Brain microvascular endothelial cell (primary cell): ENCODE measurements at regions not wholly inside any gene's neighbourhood (a gene's known extent, or its start where the extent isn't known, plus 50 kb on each side); places are given as distances from the start of the nearest gene placed in this dataset.

Experiments used
- DNase-seq: peaks from one replicate; pipeline ENCODE4 v3.0.0-alpha.2; 2020
- H3K27ac ChIP-seq: fragments of 250-450 bp; sonication (Bioruptor Pico); 2 replicates; pipeline ENCODE4 v1.5.1; 2020; ENCODE audit warnings: mild to moderate bottlenecking, moderate library complexity
- H3K27me3 ChIP-seq: fragments of 250-450 bp; sonication (Bioruptor Pico); replicated peaks from 2 replicates; pipeline ENCODE4 v1.5.1; 2020; ENCODE audit warnings: mild to moderate bottlenecking
- H3K36me3 ChIP-seq: fragments of 250-450 bp; sonication (Bioruptor Pico); replicated peaks from 2 replicates; pipeline ENCODE4 v1.5.1; 2020; ENCODE audit warnings: mild to moderate bottlenecking
- H3K4me3 ChIP-seq: 2 replicates; pipeline ENCODE4 v1.5.1; 2011; ENCODE audit warnings: low read depth, mild to moderate bottlenecking, control low read depth, low read length, moderate library complexity
- in situ Hi-C: cut with HindIII; loops from 2 replicates; pipeline ENCODE4 v1.10.0; 2017; ENCODE audit warnings: low sequenced_read_pairs, low pct_ligation_motif_present
- TF ChIP-seq, protein P1 (sequence below): IDR thresholded peaks from 2 replicates; pipeline ENCODE4 v1.5.1; 2011; ENCODE audit warnings: low read depth, mild to moderate bottlenecking, moderate library complexity, low read length, control low read depth, inconsistent platforms; ENCODE audit errors: missing control alignments

DNA sequence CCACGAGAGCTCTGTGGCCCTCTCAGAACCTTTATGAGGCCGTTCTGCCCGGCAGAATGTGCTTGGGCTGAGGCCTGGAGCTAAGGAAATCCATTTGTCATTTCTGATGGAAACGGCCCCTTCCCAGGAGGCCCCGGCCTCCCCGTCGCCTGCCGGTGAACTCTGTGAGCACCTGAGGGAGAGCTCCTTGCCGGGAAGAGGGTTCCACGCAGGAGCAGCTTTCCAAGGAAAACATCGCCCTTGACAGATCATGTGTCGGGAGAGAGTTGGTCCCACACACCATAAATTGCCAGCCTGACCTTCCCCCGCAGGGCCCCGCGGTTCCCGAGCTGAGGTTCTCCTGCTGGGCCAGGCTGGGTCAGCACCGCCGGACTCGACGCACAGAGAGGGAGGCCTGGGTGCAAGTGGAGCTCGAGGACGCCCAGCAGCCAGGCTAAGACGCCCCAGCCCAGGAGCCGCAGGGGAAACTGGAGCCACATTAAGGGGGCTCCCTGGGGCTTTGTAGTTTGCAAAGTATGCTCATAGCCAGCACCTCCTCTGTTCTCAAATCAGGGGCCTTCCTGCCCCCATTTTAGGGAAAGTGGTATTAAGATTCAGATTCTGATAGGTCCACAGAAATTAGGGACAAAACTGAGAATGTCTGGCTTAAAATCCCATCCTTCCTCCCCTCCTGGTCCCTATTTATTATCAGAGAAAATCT is 239.5 kb downstream of the FOXD2 start:
- H3K4me3 ChIP-seq: no peak overlapping the region
- H3K27me3 ChIP-seq: no peaks in the 10 kb centered on the region
- TF ChIP-seq, protein P1, sequence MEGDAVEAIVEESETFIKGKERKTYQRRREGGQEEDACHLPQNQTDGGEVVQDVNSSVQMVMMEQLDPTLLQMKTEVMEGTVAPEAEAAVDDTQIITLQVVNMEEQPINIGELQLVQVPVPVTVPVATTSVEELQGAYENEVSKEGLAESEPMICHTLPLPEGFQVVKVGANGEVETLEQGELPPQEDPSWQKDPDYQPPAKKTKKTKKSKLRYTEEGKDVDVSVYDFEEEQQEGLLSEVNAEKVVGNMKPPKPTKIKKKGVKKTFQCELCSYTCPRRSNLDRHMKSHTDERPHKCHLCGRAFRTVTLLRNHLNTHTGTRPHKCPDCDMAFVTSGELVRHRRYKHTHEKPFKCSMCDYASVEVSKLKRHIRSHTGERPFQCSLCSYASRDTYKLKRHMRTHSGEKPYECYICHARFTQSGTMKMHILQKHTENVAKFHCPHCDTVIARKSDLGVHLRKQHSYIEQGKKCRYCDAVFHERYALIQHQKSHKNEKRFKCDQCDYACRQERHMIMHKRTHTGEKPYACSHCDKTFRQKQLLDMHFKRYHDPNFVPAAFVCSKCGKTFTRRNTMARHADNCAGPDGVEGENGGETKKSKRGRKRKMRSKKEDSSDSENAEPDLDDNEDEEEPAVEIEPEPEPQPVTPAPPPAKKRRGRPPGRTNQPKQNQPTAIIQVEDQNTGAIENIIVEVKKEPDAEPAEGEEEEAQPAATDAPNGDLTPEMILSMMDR: no peak

DNA sequence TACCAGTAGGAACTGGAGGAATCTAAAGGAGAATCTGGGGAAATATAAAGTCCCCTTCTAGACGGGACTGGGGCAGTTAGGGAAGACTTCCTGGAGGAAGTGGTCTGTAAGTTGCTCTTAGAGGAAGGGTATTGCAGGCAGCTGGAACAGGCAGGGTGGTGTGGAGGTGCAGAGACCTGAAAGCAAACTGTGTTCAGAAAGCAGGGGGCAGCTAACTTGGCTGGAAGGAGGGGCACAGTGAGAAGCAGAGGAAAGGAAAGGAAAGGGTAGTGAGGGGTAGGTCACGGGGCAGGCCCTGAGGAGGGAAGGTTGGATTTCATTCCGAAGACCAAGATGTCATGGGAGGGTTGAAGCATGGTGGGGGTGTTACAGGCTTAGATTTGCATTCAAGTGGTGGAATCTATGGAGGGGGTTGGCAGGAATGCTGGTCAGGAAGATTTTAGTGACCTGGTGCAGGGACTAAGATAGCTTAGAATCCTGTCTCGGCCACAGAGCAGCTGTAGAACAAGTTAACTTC is 240.7 kb downstream of the FOXD2 start:
- in situ Hi-C loops: no loop called here
- Histone ChIP-seq H3K27ac (no peak overlapping the region), H3K4me3 (no peak overlapping the region), H3K27me3 (no peaks in the 10 kb centered on the region), H3K36me3 (no peaks in the 10 kb centered on the region)
- TF ChIP-seq, protein P1: no peak
- DNase-seq: no peak

More for the DNA sequence above, 239.5 kb downstream of the FOXD2 start:
- no peaks in the 10 kb centered on the region for H3K36me3 ChIP-seq
- H3K27ac ChIP-seq: no peak overlapping the region
- in situ Hi-C loops: no loop called here
- no peak for DNase-seq

DNA sequence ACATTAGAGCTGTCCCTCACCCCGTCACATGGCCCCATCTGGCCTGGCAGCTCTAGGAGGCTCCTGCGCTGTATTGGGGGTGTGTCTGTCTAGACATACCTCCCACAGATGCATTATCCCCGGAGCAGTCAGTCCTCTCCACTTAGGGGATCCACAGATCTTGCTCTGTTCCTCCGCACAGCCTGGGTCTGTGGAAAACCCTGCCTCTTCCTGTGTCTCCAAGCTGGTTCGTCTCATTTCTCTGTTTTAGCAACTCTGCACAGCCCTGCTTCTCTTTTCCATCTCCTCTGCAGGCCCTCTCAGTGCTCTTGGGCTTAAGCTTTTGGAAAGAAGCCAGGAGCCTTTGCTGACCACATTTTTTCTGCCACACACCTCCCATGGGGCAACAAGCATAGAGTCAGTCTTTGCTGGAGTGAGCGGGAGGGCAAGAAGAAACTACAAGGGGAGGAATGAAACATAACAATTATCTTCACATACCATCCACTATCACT is 241.5 kb downstream of the FOXD2 start:
- TF ChIP-seq, protein P1: no peak
- peak; percentile 33 for DNase-seq
- in situ Hi-C loops: no loop called here
- Histone ChIP-seq H3K27me3 (no peaks in the 10 kb centered on the region), H3K36me3 (no peaks in the 10 kb centered on the region), H3K4me3 (no peak overlapping the region), H3K27ac (no peak overlapping the region)

DNA sequence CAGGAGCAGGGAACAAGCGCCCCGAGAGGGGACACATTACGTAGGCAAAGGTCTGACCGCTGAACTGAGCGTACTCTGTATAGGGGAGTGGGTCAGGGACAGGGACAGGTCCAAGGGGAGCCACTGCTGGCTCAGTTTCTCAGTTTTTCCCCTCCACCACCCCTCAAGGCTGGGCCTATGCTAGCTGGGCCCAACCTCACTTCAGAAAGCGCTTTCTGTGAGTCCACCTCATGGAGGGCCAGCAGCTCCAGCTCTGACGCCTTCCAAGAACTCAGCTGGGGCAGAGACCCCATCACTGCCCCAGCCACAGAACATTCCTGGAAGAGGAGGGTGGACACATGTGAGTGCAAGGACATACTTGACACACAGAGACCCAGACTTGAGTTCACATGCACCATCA is 242.0 kb downstream of the FOXD2 start:
- TF ChIP-seq, protein P1: no peak
- no peak for DNase-seq
- H3K4me3 ChIP-seq: no peak overlapping the region
- no peak overlapping the region for H3K27ac ChIP-seq
- H3K36me3 ChIP-seq: no peaks in the 10 kb centered on the region
- H3K27me3 ChIP-seq: no peaks in the 10 kb centered on the region
- in situ Hi-C loops: no loop called here

DNA sequence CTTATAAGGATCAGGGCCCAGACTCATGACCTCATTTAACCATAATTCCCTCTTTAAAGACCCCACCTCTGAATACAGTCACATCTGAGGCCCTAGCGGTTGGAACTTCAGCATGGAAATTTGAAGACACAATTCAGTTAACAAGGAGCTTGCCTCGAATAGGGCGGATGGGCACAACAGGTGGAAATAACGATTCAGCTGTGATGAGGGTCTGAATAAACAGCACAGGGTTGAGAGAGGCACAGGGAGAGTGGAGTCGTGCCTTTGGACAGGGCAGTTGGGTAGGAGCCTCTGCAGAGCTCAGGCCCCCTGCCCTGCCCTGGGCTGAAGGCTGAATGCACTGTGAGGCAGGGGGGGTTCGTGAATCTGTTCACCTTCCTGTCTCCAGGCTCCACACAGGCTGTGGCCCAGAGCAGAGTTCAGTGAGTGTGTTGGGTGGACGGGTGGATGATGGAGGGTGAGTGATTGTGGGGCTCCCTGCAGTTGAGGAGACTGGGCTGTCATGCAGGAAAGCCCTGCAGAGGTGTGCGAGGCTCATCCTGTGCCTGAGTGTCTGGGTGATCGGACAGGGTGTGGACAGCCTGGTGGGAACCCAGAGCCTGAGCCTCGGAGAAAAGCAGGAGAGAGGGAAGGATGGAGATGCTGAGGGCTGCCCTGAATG is 243.1 kb downstream of the FOXD2 start:
- no peak for DNase-seq
- no peaks in the 10 kb centered on the region for H3K27me3 ChIP-seq
- in situ Hi-C loops: no loop called here
- H3K4me3 ChIP-seq: no peak overlapping the region
- TF ChIP-seq, protein P1: no peak
- no peaks in the 10 kb centered on the region for H3K36me3 ChIP-seq
- no peak overlapping the region for H3K27ac ChIP-seq
